ENCODE measurements at regions not wholly inside any gene's neighbourhood (a gene's known extent, or its start where the extent isn't known, plus 50 kb on each side); places are given as distances from the start of the nearest gene placed in this dataset.

- H3K36me3 ChIP-seq (ENCODE audit: control insufficient read depth in 4 of 4, insufficient read depth in 4 of 4, low read length in 4 of 4) = no peaks in the 10 kb centered on the region
- H3K4me3 ChIP-seq = no peak overlapping the region
- no peaks in the 10 kb centered on the region for H3K27me3 ChIP-seq (ENCODE audit: control insufficient read depth in 3 of 3, insufficient read depth in 3 of 3, low read length in 2 of 3)
- ATAC-seq (ENCODE audit: insufficient read depth, low FRiP score) (no peak), DNase-seq (no peak)
- H3K9me3 ChIP-seq (ENCODE audit: control insufficient read depth in 4 of 4, insufficient read depth in 3 of 4, low read length in 3 of 4) = peaks cover 0 to 2% (median 0%) of the 10 kb centered on the region in 4 donors
- H3K27ac ChIP-seq (ENCODE audit: low read depth in 1 of 2, low read length in 1 of 2) = no peak overlapping the region
- WGBS, 2 donors = 86 to 94% methylated on average over 6 of the region's 6 CpGs
- H3K9ac ChIP-seq (ENCODE audit: insufficient read depth in 1 of 2, low read length in 2 of 2) = no peak overlapping the region
- peaks cover 0 to 18% (median 0%) of the 10 kb centered on the region in 5 donors for H3K4me1 ChIP-seq (ENCODE audit: control insufficient read depth in 5 of 5, insufficient read depth in 5 of 5, low read length in 5 of 5)
- TF ChIP-seq CTCF (IDR thresholded peaks at IDR 0.05; ENCODE audit: control extremely low read depth, extremely low read depth) = no peak
Measured at GRCh38 chr1:81545734-81546133, 255.0 kb upstream of the ADGRL2 start.

GRCh38 chr1:81543764-81544163 is 257.0 kb upstream of the ADGRL2 start:
- peak in 1 of 3 donors; percentile 23 for DNase-seq
- Histone ChIP-seq H3K9me3 (ENCODE audit: control insufficient read depth in 4 of 4, insufficient read depth in 3 of 4, low read length in 3 of 4) (peaks cover 0 to 2% (median 0%) of the 10 kb centered on the region in 4 donors), H3K9ac (ENCODE audit: insufficient read depth in 1 of 2, low read length in 2 of 2) (no peak overlapping the region), H3K4me1 (ENCODE audit: control insufficient read depth in 5 of 5, insufficient read depth in 5 of 5, low read length in 5 of 5) (peaks cover 0 to 16% (median 0%) of the 10 kb centered on the region in 5 donors), H3K4me3 (no peak overlapping the region), H3K27ac (ENCODE audit: low read depth in 1 of 2, low read length in 1 of 2) (no peak overlapping the region), H3K36me3 (ENCODE audit: control insufficient read depth in 4 of 4, insufficient read depth in 4 of 4, low read length in 4 of 4) (no peaks in the 10 kb centered on the region), H3K27me3 (ENCODE audit: control insufficient read depth in 3 of 3, insufficient read depth in 3 of 3, low read length in 2 of 3) (no peaks in the 10 kb centered on the region)
- no peak for ATAC-seq (ENCODE audit: insufficient read depth, low FRiP score)
- 90 to 95% methylated on average over 6 of the region's 6 CpGs for WGBS, 2 donors
- TF ChIP-seq CTCF (IDR thresholded peaks at IDR 0.05; ENCODE audit: control extremely low read depth, extremely low read depth) = no peak

GRCh38 chr1:81542196-81542595 is 258.5 kb upstream of the ADGRL2 start:
- no peak for DNase-seq
- TF ChIP-seq CTCF (IDR thresholded peaks at IDR 0.05; ENCODE audit: control extremely low read depth, extremely low read depth) = no peak
- no peak overlapping the region for H3K4me3 ChIP-seq
- H3K4me1 ChIP-seq (ENCODE audit: control insufficient read depth in 5 of 5, insufficient read depth in 5 of 5, low read length in 5 of 5) = peaks cover 0 to 16% (median 0%) of the 10 kb centered on the region in 5 donors
- no peak overlapping the region for H3K27ac ChIP-seq (ENCODE audit: low read depth in 1 of 2, low read length in 1 of 2)
- no peak for ATAC-seq (ENCODE audit: insufficient read depth, low FRiP score)
- 79 to 90% methylated on average over 5 of the region's 5 CpGs for WGBS, 2 donors
- no peaks in the 10 kb centered on the region for H3K36me3 ChIP-seq (ENCODE audit: control insufficient read depth in 4 of 4, insufficient read depth in 4 of 4, low read length in 4 of 4)
- H3K27me3 ChIP-seq (ENCODE audit: control insufficient read depth in 3 of 3, insufficient read depth in 3 of 3, low read length in 2 of 3) = no peaks in the 10 kb centered on the region
- peaks cover 0 to 2% (median 0%) of the 10 kb centered on the region in 4 donors for H3K9me3 ChIP-seq (ENCODE audit: control insufficient read depth in 4 of 4, insufficient read depth in 3 of 4, low read length in 3 of 4)
- no peak overlapping the region for H3K9ac ChIP-seq (ENCODE audit: insufficient read depth in 1 of 2, low read length in 2 of 2)

GRCh38 chr1:81540216-81540615 is 260.5 kb upstream of the ADGRL2 start:
- H3K27ac ChIP-seq (ENCODE audit: low read depth in 1 of 2, low read length in 1 of 2) = no peak overlapping the region
- no peaks in the 10 kb centered on the region for H3K36me3 ChIP-seq (ENCODE audit: control insufficient read depth in 4 of 4, insufficient read depth in 4 of 4, low read length in 4 of 4)
- H3K4me1 ChIP-seq (ENCODE audit: control insufficient read depth in 5 of 5, insufficient read depth in 5 of 5, low read length in 5 of 5) = peaks cover 0 to 19% (median 3%) of the 10 kb centered on the region in 5 donors
- no peaks in the 10 kb centered on the region for H3K27me3 ChIP-seq (ENCODE audit: control insufficient read depth in 3 of 3, insufficient read depth in 3 of 3, low read length in 2 of 3)
- no peak for TF ChIP-seq CTCF (IDR thresholded peaks at IDR 0.05; ENCODE audit: control extremely low read depth, extremely low read depth)
- peaks cover 0 to 2% (median 0%) of the 10 kb centered on the region in 4 donors for H3K9me3 ChIP-seq (ENCODE audit: control insufficient read depth in 4 of 4, insufficient read depth in 3 of 4, low read length in 3 of 4)
- no peak overlapping the region for H3K4me3 ChIP-seq
- no peak overlapping the region for H3K9ac ChIP-seq (ENCODE audit: insufficient read depth in 1 of 2, low read length in 2 of 2)
- DNase-seq (peak in 1 of 3 donors; percentile 52), ATAC-seq (ENCODE audit: insufficient read depth, low FRiP score) (no peak)

All from lung (tissue), 11 donors.